Hepatic stellate cell (primary cell): ENCODE measurements at regions not wholly inside any gene's neighbourhood (a gene's known extent, or its start where the extent isn't known, plus 50 kb on each side); places are given as distances from the start of the nearest gene placed in this dataset.

ENCODE experiments used
- DNase-seq: peaks from one replicate; pipeline ENCODE4 v3.0.0; 2011; ENCODE audit warnings: low spot score

DNA sequence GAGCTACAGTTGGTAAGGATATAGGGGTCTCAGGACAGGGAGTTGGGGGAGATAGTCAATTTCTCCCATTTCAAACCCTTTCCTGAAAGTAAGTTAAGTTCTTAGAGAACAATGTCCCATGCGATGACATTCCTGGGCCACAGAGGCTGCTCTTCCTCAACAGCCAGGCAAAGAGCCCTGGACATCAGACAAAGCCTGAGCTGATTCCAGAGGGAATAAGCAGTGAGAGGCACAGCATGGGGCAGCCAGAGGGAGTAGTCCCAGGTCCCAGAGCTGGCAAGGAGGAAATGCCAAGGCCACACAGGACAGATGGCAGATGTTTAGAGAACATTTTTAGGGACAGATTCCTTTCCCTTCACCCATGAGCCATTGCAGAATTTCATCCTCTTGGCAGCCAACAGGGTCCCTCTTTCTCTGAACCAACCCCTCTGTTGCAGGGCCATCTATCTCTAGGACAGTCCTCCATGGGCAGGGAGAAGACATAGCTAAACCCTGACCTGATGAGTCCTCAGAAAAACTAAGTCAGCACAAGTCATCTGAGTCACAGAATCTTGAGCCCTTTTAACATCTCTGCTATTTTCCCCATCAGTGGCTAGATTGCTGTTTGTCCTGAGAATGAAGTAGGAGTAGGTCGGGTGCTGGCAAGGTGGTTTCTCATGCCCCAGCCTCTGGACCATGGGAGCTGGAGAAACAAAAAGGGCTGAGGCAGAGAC, 60.3 kb upstream of the CALM2 start:
- peak; percentile 35 for DNase-seq

DNA sequence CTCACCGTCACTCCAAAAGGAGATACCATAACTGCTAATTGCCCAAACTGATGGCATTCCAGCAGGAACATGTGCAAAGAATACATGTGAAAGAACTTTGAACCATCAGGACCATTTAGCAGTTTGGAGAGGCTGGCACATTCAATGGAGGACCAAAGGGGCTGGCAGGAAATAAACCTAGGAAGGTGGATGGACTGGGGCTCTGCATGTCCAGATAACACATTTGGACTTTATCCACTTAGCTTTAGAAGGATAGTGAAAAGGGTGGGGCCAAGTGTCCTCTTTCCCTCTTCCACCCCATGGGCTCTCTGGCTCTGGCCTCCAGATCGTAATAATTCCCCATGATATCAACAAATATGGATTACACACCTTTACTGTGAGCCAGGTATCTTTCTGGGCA, 58.8 kb upstream of the CALM2 start:
- no peak for DNase-seq

DNA sequence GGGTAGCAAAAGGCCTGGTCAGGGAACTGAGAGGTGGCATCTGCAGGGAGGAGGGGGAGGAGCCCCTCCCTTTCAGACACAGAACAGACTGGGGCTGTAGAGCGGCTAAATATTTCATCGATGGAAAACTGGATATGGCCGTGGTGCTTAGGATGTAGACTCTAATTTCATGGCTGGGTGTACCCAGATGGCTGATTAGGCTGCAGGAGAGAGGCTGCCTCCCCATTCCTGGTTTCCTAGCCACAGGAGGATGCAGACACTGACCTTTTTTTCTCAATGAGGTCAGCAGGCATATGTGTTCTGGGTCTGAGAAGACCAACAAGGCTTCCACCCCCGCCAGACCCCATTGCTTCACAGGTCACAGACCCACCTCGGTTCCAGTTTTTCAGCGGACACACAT, 58.1 kb upstream of the CALM2 start:
- DNase-seq: no peak

DNA sequence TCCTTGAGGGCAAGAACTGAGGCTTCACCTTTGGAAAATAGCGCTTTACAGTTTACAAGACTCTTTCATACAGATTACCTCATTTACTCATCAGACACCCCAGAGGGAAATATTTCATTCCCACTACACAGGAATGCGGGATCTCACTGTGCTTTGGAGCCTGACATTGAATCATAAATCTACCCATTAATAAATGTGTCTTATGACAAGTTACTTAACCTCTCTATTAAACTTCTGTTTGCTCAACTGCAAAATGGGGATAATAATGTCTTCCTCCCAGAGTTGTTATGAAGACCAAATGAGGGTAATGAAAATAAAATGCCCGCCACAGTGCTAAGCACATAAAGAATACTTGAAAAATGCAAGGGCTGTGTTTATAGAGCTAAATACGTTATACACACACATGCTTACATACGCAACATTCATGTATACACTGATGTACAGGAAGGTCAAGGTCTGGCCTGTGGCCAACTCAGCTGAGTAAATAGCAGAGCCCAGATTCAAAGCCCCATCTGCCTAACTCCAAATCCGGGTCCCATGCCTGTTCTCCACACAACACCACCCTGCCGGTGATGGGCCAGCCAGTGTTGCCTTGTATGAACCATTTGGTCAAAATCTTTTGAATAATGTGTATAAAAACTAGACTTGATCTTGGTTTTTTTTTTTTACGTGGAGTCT, 56.6 kb upstream of the CALM2 start:
- DNase-seq: no peak

DNA sequence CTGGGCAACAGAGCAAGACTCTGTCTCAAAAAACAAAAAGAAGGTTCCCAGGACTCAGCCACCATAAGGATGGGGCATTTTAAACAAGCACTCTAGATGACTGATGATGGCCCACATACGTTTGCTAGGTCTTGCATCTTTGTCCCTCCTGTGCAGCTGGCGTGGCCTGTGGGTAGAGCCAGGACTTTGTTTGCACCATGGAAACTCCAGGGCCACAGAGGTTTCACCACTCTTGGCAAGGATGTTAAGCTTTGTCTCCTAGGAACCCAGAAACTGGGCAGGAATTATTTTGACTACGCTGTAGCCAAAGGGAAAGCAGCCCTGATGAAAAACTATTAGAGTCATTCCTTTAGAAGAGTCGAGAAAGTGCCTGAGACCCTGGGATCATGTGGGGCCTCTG, 54.1 kb upstream of the CALM2 start:
- no peak for DNase-seq

DNA sequence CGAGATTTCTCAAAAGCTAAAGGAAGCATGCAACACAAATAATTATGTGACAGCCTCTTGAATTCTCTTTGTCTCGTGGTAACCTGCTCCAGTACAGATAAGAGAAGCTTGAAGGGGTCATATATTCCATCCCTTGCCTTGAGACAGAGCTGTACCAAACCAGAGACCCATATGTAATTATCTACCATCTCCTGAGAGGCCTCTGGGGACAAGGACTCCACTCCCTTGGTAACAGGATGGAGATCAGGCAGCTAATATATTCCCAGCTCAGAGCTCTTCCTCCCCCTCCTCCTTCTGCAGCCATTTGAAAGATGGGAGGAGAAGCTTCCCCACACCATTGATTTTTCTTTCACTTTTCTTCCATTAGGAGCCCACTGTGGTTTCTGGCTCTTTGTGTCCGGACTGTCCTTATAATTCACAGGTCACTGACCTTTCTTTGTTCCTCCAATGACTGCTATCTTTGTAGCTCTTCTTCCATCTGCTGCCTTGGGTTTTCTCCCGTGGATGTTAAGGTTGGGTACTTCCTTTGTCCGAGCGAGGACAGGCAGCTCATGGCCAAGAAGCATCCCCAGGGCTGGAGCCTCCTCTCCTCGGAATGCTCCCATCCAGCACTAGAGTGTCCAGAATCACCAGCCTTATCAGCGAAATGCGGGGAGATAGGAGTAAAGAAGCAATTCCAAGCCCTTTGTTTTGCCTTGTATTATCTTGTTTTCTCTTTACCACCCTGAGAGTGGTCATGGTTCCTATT, 51.4 kb upstream of the CALM2 start:
- no peak for DNase-seq

DNA sequence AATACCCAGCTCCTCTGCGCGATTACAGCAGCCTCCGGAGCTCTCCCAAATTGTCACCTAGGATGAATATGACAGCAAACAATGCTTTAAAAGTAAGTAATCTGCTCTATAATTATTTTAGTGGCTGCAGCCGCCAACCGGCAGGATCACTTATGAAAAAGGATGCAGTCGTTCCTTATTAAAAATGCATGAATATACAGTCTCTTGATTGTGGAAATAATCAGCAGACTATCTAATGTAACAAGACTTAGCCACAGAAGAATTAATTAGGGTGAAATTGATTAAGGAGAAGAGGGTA, 50.6 kb upstream of the CALM2 start:
- DNase-seq: no peak

DNA sequence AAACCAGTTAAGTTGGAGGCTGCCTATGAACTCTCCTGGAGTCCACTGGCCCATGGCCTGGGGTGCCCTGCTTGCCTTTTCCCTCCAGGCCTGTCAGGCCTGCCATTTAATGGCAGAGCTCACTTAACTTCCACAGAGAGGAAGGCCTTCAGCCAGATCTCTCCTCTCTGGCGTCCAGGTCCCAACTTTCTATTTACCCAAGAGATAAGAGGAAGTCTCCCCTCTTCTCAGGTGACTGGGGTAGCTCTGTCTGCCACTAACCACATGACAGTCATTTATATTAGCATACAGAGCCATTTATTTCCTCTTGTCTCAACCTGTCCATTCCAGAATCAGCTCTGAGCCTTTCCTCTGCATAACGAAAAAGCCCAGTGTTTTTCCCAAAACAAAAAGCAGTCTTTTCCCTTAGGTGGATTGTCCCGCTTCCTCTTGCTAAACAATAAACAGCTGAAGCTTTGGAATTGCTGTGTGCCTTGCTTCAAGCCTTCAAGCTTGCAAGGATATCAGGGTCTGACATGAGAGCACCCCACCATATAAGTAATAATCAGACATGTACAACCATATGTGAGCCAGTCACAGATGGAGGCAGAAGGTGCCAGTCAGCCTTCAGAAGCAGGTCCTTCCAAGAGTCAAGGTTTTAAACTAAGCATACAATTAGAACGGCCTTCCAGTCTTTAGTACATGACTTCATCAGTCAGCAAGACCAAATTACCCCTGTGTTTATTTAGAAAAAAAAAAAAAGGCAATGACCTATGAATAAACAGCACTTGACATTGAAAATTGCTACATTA, 50.0 kb upstream of the CALM2 start:
- no peak for DNase-seq
